CD4-positive, alpha-beta T cell treated with Interleukin-17A for 4 hours (primary cell): ENCODE measurements at regions not wholly inside any gene's neighbourhood (a gene's known extent, or its start where the extent isn't known, plus 50 kb on each side); places are given as distances from the start of the nearest gene placed in this dataset.
"Not testable (repeated sequence)": the region's sequence is repeated elsewhere in the genome, so short reads cannot be mapped to it uniquely, and the experiment has no call there.

Source experiments
- DNase-seq: peaks from one replicate; pipeline ENCODE4 v3.0.0-alpha.2; 2020; ENCODE audit warnings: mixed read lengths

GRCh38 chr6:165770397-165771082, 107.5 kb upstream of the PDE10A start:
- no peak for DNase-seq

- no peak for DNase-seq
These were observed 106.8 kb upstream of the PDE10A start for GRCh38 chr6:165769884-165770283.

- no peak for DNase-seq
These were observed 106.4 kb upstream of the PDE10A start for GRCh38 chr6:165769401-165769800.

GRCh38 chr6:165768961-165769360, 105.9 kb upstream of the PDE10A start:
- DNase-seq, result no peak

- no peak for DNase-seq
These were observed 104.2 kb upstream of the PDE10A start for GRCh38 chr6:165767228-165767627.

GRCh38 chr6:165766457-165766856, 103.4 kb upstream of the PDE10A start:
- DNase-seq, result no peak

- DNase-seq, result no peak
These were observed 103.0 kb upstream of the PDE10A start for GRCh38 chr6:165766026-165766425.

GRCh38 chr6:165765256-165765655, 102.2 kb upstream of the PDE10A start:
- not testable (repeated sequence) for DNase-seq

GRCh38 chr6:165762876-165763275, 99.8 kb upstream of the PDE10A start:
- no peak for DNase-seq

GRCh38 chr6:165762125-165762524, 99.1 kb upstream of the PDE10A start:
- DNase-seq, result no peak

- DNase-seq, result no peak
These were observed 97.8 kb upstream of the PDE10A start for GRCh38 chr6:165760803-165761185.

GRCh38 chr6:165760126-165760802, 97.2 kb upstream of the PDE10A start:
- no peak for DNase-seq

GRCh38 chr6:165758441-165758840, 95.4 kb upstream of the PDE10A start:
- DNase-seq, result no peak

GRCh38 chr6:165755583-165755982, 92.5 kb upstream of the PDE10A start:
- no peak for DNase-seq

GRCh38 chr6:165753506-165753905, 90.5 kb upstream of the PDE10A start:
- no peak for DNase-seq

GRCh38 chr6:165752451-165752850, 89.4 kb upstream of the PDE10A start:
- no peak for DNase-seq

GRCh38 chr6:165751486-165751885, 88.4 kb upstream of the PDE10A start:
- DNase-seq, result no peak

GRCh38 chr6:165749163-165749562, 86.1 kb upstream of the PDE10A start:
- no peak for DNase-seq

- DNase-seq, result no peak
These were observed 85.3 kb upstream of the PDE10A start for GRCh38 chr6:165748390-165748789.

- DNase-seq, result no peak
These were observed 84.9 kb upstream of the PDE10A start for GRCh38 chr6:165747963-165748362.

GRCh38 chr6:165746331-165746730, 83.3 kb upstream of the PDE10A start:
- no peak for DNase-seq

GRCh38 chr6:165745492-165745891, 82.5 kb upstream of the PDE10A start:
- DNase-seq, result no peak

- DNase-seq, result no peak
These were observed 81.7 kb upstream of the PDE10A start for GRCh38 chr6:165744555-165745228.

- no peak for DNase-seq
These were observed 80.4 kb upstream of the PDE10A start for GRCh38 chr6:165743366-165743898.
